H9 (cell line): ENCODE measurements at regions not wholly inside any gene's neighbourhood (a gene's known extent, or its start where the extent isn't known, plus 50 kb on each side); places are given as distances from the start of the nearest gene placed in this dataset.

Experiments
- DNase-seq: peaks from one replicate; pipeline ENCODE4 v3.0.0-alpha.2; 2017
- H2AFZ ChIP-seq: one replicate; pipeline ENCODE4 v1.6.1; 2013; ENCODE audit warnings: mild to moderate bottlenecking, low read length, control low read depth, moderate library complexity
- H2AK5ac ChIP-seq: 2 replicates; pipeline ENCODE4 v1.6.1; 2013; ENCODE audit warnings: low read length, control low read depth, mixed read lengths; ENCODE audit not compliant: insufficient read length
- H2BK120ac ChIP-seq: one replicate; pipeline ENCODE4 v1.6.1; 2013; ENCODE audit warnings: low read depth, mild to moderate bottlenecking, low read length, control low read depth, inconsistent platforms; ENCODE audit not compliant: poor library complexity, severe bottlenecking
- H2BK12ac ChIP-seq: 2 replicates; pipeline ENCODE4 v1.6.1; 2013; ENCODE audit warnings: low read length, control low read depth, mixed read lengths, low read depth; ENCODE audit not compliant: insufficient read length
- H2BK15ac ChIP-seq: 2 replicates; pipeline ENCODE4 v1.6.1; 2013; ENCODE audit warnings: low read depth, low read length, control low read depth
- H2BK20ac ChIP-seq: one replicate; pipeline ENCODE4 v1.6.1; 2013; ENCODE audit warnings: low read depth, mild to moderate bottlenecking, low read length, control low read depth, inconsistent platforms; ENCODE audit not compliant: poor library complexity, severe bottlenecking
- H2BK5ac ChIP-seq: 2 replicates; pipeline ENCODE4 v1.6.1; 2013; ENCODE audit warnings: low read length, control low read depth, mixed read lengths; ENCODE audit not compliant: insufficient read length
- H3K14ac ChIP-seq: 2 replicates; pipeline ENCODE4 v1.6.1; 2013; ENCODE audit warnings: low read length, control low read depth; ENCODE audit not compliant: insufficient read depth
- H3K18ac ChIP-seq: 2 replicates; pipeline ENCODE4 v1.6.1; 2013; ENCODE audit warnings: low read depth, mild to moderate bottlenecking, mixed read lengths, low read length, control low read depth; ENCODE audit not compliant: insufficient read length
- H3K23ac ChIP-seq: 2 replicates; pipeline ENCODE4 v1.6.1; 2013; ENCODE audit warnings: low read length, control low read depth, mixed read lengths, low read depth; ENCODE audit not compliant: insufficient read length
- H3K23me2 ChIP-seq: 2 replicates; pipeline ENCODE4 v1.6.1; 2013; ENCODE audit warnings: low read depth, mild to moderate bottlenecking, mixed read lengths, low read length, control low read depth; ENCODE audit not compliant: insufficient read length, poor library complexity, severe bottlenecking
- H3K27ac ChIP-seq: 2 replicates; pipeline ENCODE4 v1.5.1; 2013; ENCODE audit warnings: low read length, control low read depth, mixed read lengths, low read depth; ENCODE audit not compliant: insufficient read length
- H3K27me3 ChIP-seq: 2 replicates; pipeline ENCODE4 v1.6.1; 2013; ENCODE audit warnings: low read length, control low read depth, inconsistent platforms; ENCODE audit not compliant: insufficient read depth
- H3K4ac ChIP-seq: 2 replicates; pipeline ENCODE4 v1.6.1; 2013; ENCODE audit warnings: low read depth, mild to moderate bottlenecking, control low read depth, inconsistent platforms, low read length, moderate library complexity
- H3K4me1 ChIP-seq: 2 replicates; pipeline ENCODE4 v1.6.1; 2013; ENCODE audit warnings: low read length, control low read depth, inconsistent platforms; ENCODE audit not compliant: insufficient read depth
- H3K4me2 ChIP-seq: 2 replicates; pipeline ENCODE4 v1.6.1; 2013; ENCODE audit warnings: low read length, control low read depth, mixed read lengths; ENCODE audit not compliant: insufficient read length, insufficient read depth
- H3K56ac ChIP-seq: 2 replicates; pipeline ENCODE4 v1.6.1; 2013; ENCODE audit warnings: low read depth, mild to moderate bottlenecking, mixed read lengths, low read length, control low read depth; ENCODE audit not compliant: insufficient read length
- H3K79me1 ChIP-seq: 2 replicates; pipeline ENCODE4 v1.6.1; 2013; ENCODE audit warnings: low read depth, mild to moderate bottlenecking, moderate library complexity, low read length, control low read depth, inconsistent platforms; ENCODE audit not compliant: insufficient read depth, poor library complexity, severe bottlenecking
- H3K79me2 ChIP-seq: 2 replicates; pipeline ENCODE4 v1.6.1; 2013; ENCODE audit warnings: low read length, control low read depth, inconsistent platforms; ENCODE audit not compliant: insufficient read depth
- H3K9ac ChIP-seq: 2 replicates; pipeline ENCODE4 v1.6.1; 2013; ENCODE audit warnings: low read length, control low read depth, mixed read lengths; ENCODE audit not compliant: insufficient read length; ENCODE audit errors: extremely low read depth
- H3K9me3 ChIP-seq: one replicate; pipeline ENCODE4 v1.6.1; 2013; ENCODE audit warnings: low read depth, low read length, inconsistent platforms; ENCODE audit not compliant: control insufficient read depth
- H3T11ph ChIP-seq: one replicate; pipeline ENCODE4 v1.6.1; 2013; ENCODE audit warnings: mild to moderate bottlenecking, low read length, control low read depth, inconsistent platforms
- H4K20me1 ChIP-seq: one replicate; pipeline ENCODE4 v1.6.1; 2013; ENCODE audit not compliant: control insufficient read depth, insufficient read length, insufficient read depth
- H4K5ac ChIP-seq: 2 replicates; pipeline ENCODE4 v1.6.1; 2013; ENCODE audit warnings: low read depth, mild to moderate bottlenecking, mixed read lengths, low read length, control low read depth; ENCODE audit not compliant: insufficient read length
- H4K8ac ChIP-seq: replicated peaks from 2 replicates; pipeline ENCODE4 v1.6.1; 2013; ENCODE audit warnings: low read length, control low read depth, mixed read lengths, low read depth; ENCODE audit not compliant: insufficient read length
- H4K91ac ChIP-seq: 2 replicates; pipeline ENCODE4 v1.6.1; 2013; ENCODE audit warnings: low read depth, mild to moderate bottlenecking, moderate library complexity, mixed read lengths, low read length, control low read depth; ENCODE audit not compliant: insufficient read length
- H3K27ac Mint-ChIP-seq, 3 experiments: 2 replicates in 2 of 3; 3 replicates in 1 of 3; pipeline ENCODE4 v1.8.0; 2020 to 2021; ENCODE audit warnings: mixed read lengths in 3 of 3, mild to moderate bottlenecking in 1 of 3, moderate library complexity in 1 of 3
- H3K27me3 Mint-ChIP-seq: 2 replicates; pipeline ENCODE4 v1.8.0; 2021; ENCODE audit warnings: low read depth, mild to moderate bottlenecking, moderate library complexity, mixed read lengths
- H3K36me3 Mint-ChIP-seq, 3 experiments: 2 replicates in 2 of 3; 3 replicates in 1 of 3; pipeline ENCODE4 v1.8.0; 2020 to 2021; ENCODE audit warnings: low read depth in 3 of 3, mixed read lengths in 3 of 3; ENCODE audit not compliant: insufficient read depth in 1 of 3
- H3K4me1 Mint-ChIP-seq, 2 experiments: 2 replicates each; pipeline ENCODE4 v1.8.0; 2020; ENCODE audit warnings: mixed read lengths in 2 of 2
- H3K4me3 Mint-ChIP-seq, 2 experiments: 2 replicates in 1 of 2; 3 replicates in 1 of 2; pipeline ENCODE4 v1.8.0; 2020 to 2021; ENCODE audit warnings: mild to moderate bottlenecking in 2 of 2, mixed read lengths in 2 of 2, moderate library complexity in 1 of 2
- H3K9me3 Mint-ChIP-seq, 2 experiments: 2 replicates in 1 of 2; 3 replicates in 1 of 2; pipeline ENCODE4 v1.8.0; 2020; ENCODE audit warnings: mild to moderate bottlenecking in 2 of 2, mixed read lengths in 2 of 2, moderate library complexity in 1 of 2
- WGBS: extraction: QIAGEN DNeasy Blood & Tissue Kit; methylation state at CpG from one replicate; pipeline ENCODE4 v1.1.7; 2013; ENCODE audit warnings: missing lambda C conversion rate, low lambda C conversion rate, mixed read lengths; ENCODE audit not compliant: insufficient read length; ENCODE audit errors: extremely low coverage; 5-methylcytosine and 5-hydroxymethylcytosine counted together
- TF ChIP-seq, protein P1 (sequence below): fragments of 200-600 bp; sonication (generic); conservative IDR thresholded peaks from 3 replicates; pipeline ENCODE4 v1.8.0; 2021; ENCODE audit warnings: antibody characterized with exemption, mild to moderate bottlenecking

DNA sequence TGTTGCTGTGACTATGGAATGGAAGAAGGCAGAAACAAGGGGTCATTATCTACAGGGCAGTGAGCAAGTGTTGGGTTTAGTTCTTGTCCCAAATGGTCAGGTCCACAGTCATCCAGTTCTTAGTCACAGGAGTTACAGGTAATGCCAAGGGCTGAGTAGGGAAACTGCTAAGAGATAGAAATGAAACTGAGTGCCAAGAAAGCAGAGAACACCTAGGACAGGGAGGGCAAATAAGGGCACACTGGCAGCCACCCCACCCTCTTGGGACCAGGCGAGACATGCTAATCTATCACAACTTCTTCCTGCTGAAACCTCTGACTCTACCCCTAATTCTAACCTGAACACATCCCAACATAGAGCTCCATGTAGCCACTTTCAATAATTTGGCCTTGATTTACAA, 103.2 kb downstream of the KLF4 start:
- H3K79me2 ChIP-seq, result no peaks in the 10 kb centered on the region
- Mint-ChIP-seq H3K27ac (no peak overlapping the region), H3K36me3 (no peaks in the 10 kb centered on the region), H3K9me3 (no peaks in the 10 kb centered on the region), H3K4me3 (no peak overlapping the region), H3K4me1 (no peaks in the 10 kb centered on the region), H3K27me3 (no peaks in the 10 kb centered on the region; the same call in 1 of the 2 replicates)
- no peak overlapping the region for H3T11ph ChIP-seq
- H3K9ac ChIP-seq, result no peak overlapping the region
- no peak overlapping the region for H2AFZ ChIP-seq
- H3K56ac ChIP-seq, result no peak overlapping the region
- no peak overlapping the region for H3K27ac ChIP-seq
- no peaks in the 10 kb centered on the region for H3K27me3 ChIP-seq
- WGBS, result no CpG with 5 or more reads among the region's 1 CpG
- no peak overlapping the region for H3K4me2 ChIP-seq
- H2BK120ac ChIP-seq, result no peak overlapping the region
- H3K4me1 ChIP-seq, result no peaks in the 10 kb centered on the region
- no peak overlapping the region for H3K4ac ChIP-seq
- no peaks in the 10 kb centered on the region for H4K20me1 ChIP-seq
- no peak overlapping the region for H2BK20ac ChIP-seq
- H4K91ac ChIP-seq, result no peak overlapping the region
- H3K23ac ChIP-seq, result no peak overlapping the region
- H2BK15ac ChIP-seq, result no peak overlapping the region
- no peak overlapping the region for H4K5ac ChIP-seq
- no peak for DNase-seq
- no peak overlapping the region for H2BK5ac ChIP-seq
- no peak overlapping the region for H3K18ac ChIP-seq
- H2BK12ac ChIP-seq, result no peak overlapping the region
- TF ChIP-seq, protein P1, sequence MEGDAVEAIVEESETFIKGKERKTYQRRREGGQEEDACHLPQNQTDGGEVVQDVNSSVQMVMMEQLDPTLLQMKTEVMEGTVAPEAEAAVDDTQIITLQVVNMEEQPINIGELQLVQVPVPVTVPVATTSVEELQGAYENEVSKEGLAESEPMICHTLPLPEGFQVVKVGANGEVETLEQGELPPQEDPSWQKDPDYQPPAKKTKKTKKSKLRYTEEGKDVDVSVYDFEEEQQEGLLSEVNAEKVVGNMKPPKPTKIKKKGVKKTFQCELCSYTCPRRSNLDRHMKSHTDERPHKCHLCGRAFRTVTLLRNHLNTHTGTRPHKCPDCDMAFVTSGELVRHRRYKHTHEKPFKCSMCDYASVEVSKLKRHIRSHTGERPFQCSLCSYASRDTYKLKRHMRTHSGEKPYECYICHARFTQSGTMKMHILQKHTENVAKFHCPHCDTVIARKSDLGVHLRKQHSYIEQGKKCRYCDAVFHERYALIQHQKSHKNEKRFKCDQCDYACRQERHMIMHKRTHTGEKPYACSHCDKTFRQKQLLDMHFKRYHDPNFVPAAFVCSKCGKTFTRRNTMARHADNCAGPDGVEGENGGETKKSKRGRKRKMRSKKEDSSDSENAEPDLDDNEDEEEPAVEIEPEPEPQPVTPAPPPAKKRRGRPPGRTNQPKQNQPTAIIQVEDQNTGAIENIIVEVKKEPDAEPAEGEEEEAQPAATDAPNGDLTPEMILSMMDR, result no peak
- H3K79me1 ChIP-seq, result no peaks in the 10 kb centered on the region
- H3K14ac ChIP-seq, result no peak overlapping the region
- H2AK5ac ChIP-seq, result no peak overlapping the region
- no peaks in the 10 kb centered on the region for H3K9me3 ChIP-seq
- H4K8ac ChIP-seq, result no peak overlapping the region
- H3K23me2 ChIP-seq, result no peaks in the 10 kb centered on the region
